HG03066 (cell line): ENCODE measurements at regions not wholly inside any gene's neighbourhood (a gene's known extent, or its start where the extent isn't known, plus 50 kb on each side); places are given as distances from the start of the nearest gene placed in this dataset.
"Not testable (repeated sequence)": the region's sequence is repeated elsewhere in the genome, so short reads cannot be mapped to it uniquely, and the experiment has no call there.

Source experiments
- ATAC-seq: cut with Tn5 transposase; IDR thresholded peaks from one replicate; pipeline ENCODE4 v1.9.1; 2021; ENCODE audit warnings: low read depth; ENCODE audit not compliant: unreplicated experiment

GRCh38 chr7:114183311-114184088 lies 231.1 kb upstream of the FOXP2 start:
- ATAC-seq, result no peak

- ATAC-seq, result no peak
Observed at GRCh38 chr7:114182837-114183236, 231.8 kb upstream of the FOXP2 start.

- ATAC-seq, result no peak
Observed at GRCh38 chr7:114181280-114181679, 233.3 kb upstream of the FOXP2 start.

GRCh38 chr7:114180556-114181266 lies 233.9 kb upstream of the FOXP2 start:
- no peak for ATAC-seq

GRCh38 chr7:114175125-114175524 lies 239.5 kb upstream of the FOXP2 start:
- no peak for ATAC-seq

- no peak for ATAC-seq
Observed at GRCh38 chr7:114173170-114173890, 241.3 kb upstream of the FOXP2 start.

GRCh38 chr7:114169389-114169788 lies 245.2 kb upstream of the FOXP2 start:
- not testable (repeated sequence) for ATAC-seq

- ATAC-seq, result no peak
Observed at GRCh38 chr7:114160925-114161324, 242.1 kb upstream of the PPP1R3A start.

GRCh38 chr7:114158854-114159253 lies 240.0 kb upstream of the PPP1R3A start:
- ATAC-seq, result no peak

- no peak for ATAC-seq
Observed at GRCh38 chr7:114158275-114158674, 239.5 kb upstream of the PPP1R3A start.

- ATAC-seq, result no peak
Observed at GRCh38 chr7:114156178-114156577, 237.4 kb upstream of the PPP1R3A start.

- no peak for ATAC-seq
Observed at GRCh38 chr7:114155116-114156110, 236.6 kb upstream of the PPP1R3A start.

- no peak for ATAC-seq
Observed at GRCh38 chr7:114153700-114154099, 234.9 kb upstream of the PPP1R3A start.

GRCh38 chr7:114152314-114152938 lies 233.6 kb upstream of the PPP1R3A start:
- no peak for ATAC-seq

- ATAC-seq, result no peak
Observed at GRCh38 chr7:114151777-114152176, 233.0 kb upstream of the PPP1R3A start.

- ATAC-seq, result no peak
Observed at GRCh38 chr7:114150689-114151088, 231.9 kb upstream of the PPP1R3A start.

- ATAC-seq, result no peak
Observed at GRCh38 chr7:114148779-114149178, 230.0 kb upstream of the PPP1R3A start.

GRCh38 chr7:114141415-114141814 lies 222.6 kb upstream of the PPP1R3A start:
- ATAC-seq, result no peak

- ATAC-seq, result no peak
Observed at GRCh38 chr7:114140561-114140960, 221.8 kb upstream of the PPP1R3A start.

GRCh38 chr7:114139690-114140089 lies 220.9 kb upstream of the PPP1R3A start:
- ATAC-seq, result not testable (repeated sequence)
